LNCaP clone FGC (cell line): ENCODE measurements at regions not wholly inside any gene's neighbourhood (a gene's known extent, or its start where the extent isn't known, plus 50 kb on each side); places are given as distances from the start of the nearest gene placed in this dataset.

Source experiments
- DNase-seq: peaks from one replicate; pipeline ENCODE4 v3.0.0-alpha.2; 2011; ENCODE audit warnings: low read depth
- H3K4me3 ChIP-seq: 2 replicates; pipeline ENCODE4 v1.5.1; 2011; ENCODE audit warnings: mild to moderate bottlenecking, low read depth, low read length, control low read depth
- CTCF ChIP-seq: IDR thresholded peaks from 2 replicates; pipeline ENCODE4 v1.5.1; 2012; ENCODE audit warnings: mild to moderate bottlenecking; ENCODE audit not compliant: control insufficient read depth, insufficient read depth; ENCODE audit errors: extremely low read depth

- no peak for TF ChIP-seq CTCF
- DNase-seq = no peak
- H3K4me3 ChIP-seq = no peak overlapping the region
Measured at GRCh38 chr15:39504808-39505207, 76.1 kb upstream of the THBS1 start.

DNA sequence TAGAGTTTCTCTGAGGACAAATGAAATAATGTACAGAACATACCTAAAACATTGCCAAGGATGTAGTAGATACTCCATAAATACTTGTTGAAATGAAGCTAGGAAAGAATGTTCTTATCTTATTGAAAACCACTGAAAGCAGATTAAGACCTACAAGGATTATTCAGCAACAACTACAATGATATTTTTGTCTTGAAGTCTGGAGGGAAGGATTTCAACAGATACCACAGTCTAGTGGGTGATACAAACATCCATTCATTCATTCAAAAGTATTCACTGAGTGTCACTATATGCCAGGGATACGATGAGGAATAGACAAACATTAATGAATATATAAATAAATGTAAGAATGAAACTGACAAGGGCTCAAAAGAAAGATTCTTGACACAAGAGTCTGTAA, 74.7 kb upstream of the THBS1 start:
- no peak for TF ChIP-seq CTCF
- DNase-seq = no peak
- H3K4me3 ChIP-seq = no peak overlapping the region

DNA sequence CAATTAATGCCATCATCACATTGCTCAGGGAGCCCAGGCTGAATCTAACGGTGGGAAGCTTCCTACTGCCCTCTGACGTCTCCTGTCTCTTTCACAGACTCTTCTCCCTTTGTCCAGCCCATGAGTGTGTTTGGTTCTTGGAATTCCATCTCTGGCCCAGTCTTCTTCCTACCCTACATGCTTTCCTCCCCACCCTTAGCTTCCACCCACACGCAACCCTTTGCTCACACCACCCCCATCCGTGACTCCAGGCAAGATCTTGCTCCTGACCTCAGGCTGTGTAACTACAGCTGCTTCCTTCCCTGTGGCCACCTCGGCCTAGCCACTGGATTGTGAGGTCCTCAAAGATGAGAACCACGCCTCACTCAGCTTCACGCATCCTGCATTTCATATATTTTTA, 72.3 kb upstream of the THBS1 start:
- no peak overlapping the region for H3K4me3 ChIP-seq
- TF ChIP-seq CTCF = no peak
- no peak for DNase-seq

GRCh38 chr15:39510001-39510701, 70.7 kb upstream of the THBS1 start:
- TF ChIP-seq CTCF = no peak
- H3K4me3 ChIP-seq = no peak overlapping the region
- no peak for DNase-seq

DNA sequence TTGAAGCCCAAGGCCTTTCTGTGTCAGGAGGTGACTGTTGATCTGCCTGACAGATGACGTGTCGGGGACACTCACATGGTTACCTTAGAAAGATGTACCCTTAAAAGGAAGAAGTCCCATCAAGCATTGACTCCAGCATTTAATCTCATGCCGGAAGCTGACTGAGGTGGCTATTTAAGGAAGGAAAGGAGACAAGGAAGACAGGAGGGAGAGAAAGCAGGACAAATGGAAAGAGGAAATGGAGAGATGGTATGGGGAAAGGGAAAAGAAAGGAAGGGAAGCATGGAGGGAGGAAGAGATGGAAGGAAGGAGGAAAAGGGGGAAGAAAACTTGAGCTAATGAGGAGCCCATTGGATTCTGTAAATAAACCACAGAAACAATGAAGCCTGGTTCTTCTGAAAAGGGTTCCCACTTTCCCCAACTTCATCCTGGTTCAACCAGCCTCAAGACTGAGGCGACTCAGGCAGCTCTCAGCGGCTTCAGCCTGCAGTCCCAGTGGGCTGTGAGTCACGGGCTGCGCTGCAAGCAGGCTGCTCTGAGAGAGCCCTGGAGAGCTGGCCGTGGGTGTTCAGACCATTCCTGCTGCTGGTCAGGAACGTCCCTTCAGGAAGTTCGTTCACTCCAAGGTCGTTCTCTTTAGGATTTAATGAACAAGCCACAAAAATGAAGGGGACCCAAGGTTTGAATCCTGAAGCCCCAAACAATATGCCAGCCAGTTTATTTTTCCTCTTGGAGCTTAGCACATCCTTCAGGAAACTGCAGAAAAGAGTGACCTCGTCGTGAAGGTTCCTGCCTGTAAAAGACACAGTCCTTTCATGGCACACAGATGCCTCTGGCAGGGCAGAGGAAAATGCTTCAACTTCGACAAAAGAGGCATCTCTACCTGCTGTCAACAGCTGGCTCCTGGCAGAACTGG, 69.6 kb upstream of the THBS1 start:
- no peak for TF ChIP-seq CTCF
- DNase-seq = no peak
- no peak overlapping the region for H3K4me3 ChIP-seq

- no peak for DNase-seq
- no peak for TF ChIP-seq CTCF
- H3K4me3 ChIP-seq = no peak overlapping the region
Measured at GRCh38 chr15:39511916-39512260, 69.0 kb upstream of the THBS1 start.
